GM10266 (cell line): ENCODE measurements at regions not wholly inside any gene's neighbourhood (a gene's known extent, or its start where the extent isn't known, plus 50 kb on each side); places are given as distances from the start of the nearest gene placed in this dataset.

ENCODE experiments used
- DNase-seq: peaks from one replicate; pipeline ENCODE4 v3.0.0; 2012; ENCODE audit errors: extremely low spot score
- CTCF ChIP-seq: IDR thresholded peaks from 2 replicates; pipeline ENCODE4 v1.5.1; 2012; ENCODE audit warnings: mild to moderate bottlenecking, low read depth; ENCODE audit not compliant: control insufficient read depth, insufficient read depth; ENCODE audit errors: missing control alignments

GRCh38 chr2:146124741-146125140 is 1604.8 kb upstream of the ZEB2 start:
- TF ChIP-seq CTCF: no peak
- no peak for DNase-seq

GRCh38 chr2:146123714-146124113 is 1603.8 kb upstream of the ZEB2 start:
- TF ChIP-seq CTCF: no peak
- DNase-seq: no peak

GRCh38 chr2:146123256-146123655 is 1603.3 kb upstream of the ZEB2 start:
- no peak for DNase-seq
- no peak for TF ChIP-seq CTCF

- no peak for DNase-seq
- no peak for TF ChIP-seq CTCF
Measured at GRCh38 chr2:146119586-146119985, 1599.7 kb upstream of the ZEB2 start.

GRCh38 chr2:146108993-146109392 is 1589.1 kb upstream of the ZEB2 start:
- DNase-seq: no peak
- TF ChIP-seq CTCF: no peak

GRCh38 chr2:146094185-146094584 is 1574.3 kb upstream of the ZEB2 start:
- no peak for DNase-seq
- no peak for TF ChIP-seq CTCF

- DNase-seq: no peak
- no peak for TF ChIP-seq CTCF
Measured at GRCh38 chr2:146081459-146081858, 1561.5 kb upstream of the ZEB2 start.
